Left ventricle myocardium inferior (tissue), 1 donor: ENCODE measurements at regions not wholly inside any gene's neighbourhood (a gene's known extent, or its start where the extent isn't known, plus 50 kb on each side); places are given as distances from the start of the nearest gene placed in this dataset. TPM values are rescaled to one million over a fixed set of nuclear protein-coding genes. Genes with fewer than 3 reads are reported as not detected.

ENCODE experiments used
- DNase-seq: peaks from one replicate; pipeline ENCODE4 v3.0.0-alpha.2; 2020
- H3K27ac ChIP-seq: fragments of 200-600 bp; replicated peaks from 2 replicates; pipeline ENCODE4 v1.8.0; 2021
- H3K27me3 ChIP-seq: fragments of 200-600 bp; 2 replicates; pipeline ENCODE4 v1.8.0; 2021; ENCODE audit warnings: low read depth
- H3K36me3 ChIP-seq: fragments of 200-600 bp; 2 replicates; pipeline ENCODE4 v1.8.0; 2021
- H3K4me1 ChIP-seq: fragments of 200-600 bp; 2 replicates; pipeline ENCODE4 v1.8.0; 2021
- H3K4me3 ChIP-seq: fragments of 200-600 bp; 2 replicates; pipeline ENCODE4 v1.8.0; 2021; ENCODE audit warnings: mild to moderate bottlenecking, moderate library complexity
- H3K9me3 ChIP-seq: fragments of 200-600 bp; replicated peaks from 2 replicates; pipeline ENCODE4 v1.8.0; 2021
- CTCF ChIP-seq: fragments of 200-600 bp; IDR thresholded peaks from 2 replicates; pipeline ENCODE4 v1.8.0; 2021; ENCODE audit warnings: antibody characterized with exemption, mild to moderate bottlenecking, borderline replicate concordance
- intact Hi-C: fragments of 100-400 bp; cut with micrococcal nuclease; formaldehyde crosslinking; loops from one replicate; pipeline ENCODE4 v1.11.0; 2022
- microRNA-seq: library from miRNA; unstranded; fragments of <30 nt; microRNA quantifications from one replicate; pipeline ENCODE4 v1.2.0, GENCODE V29; 2020
- donor health status: DM: no; HTN: yes; CAD: no; lungs with severe emphysema.

GRCh38 chr6:155509743-155510475 is 54.3 kb upstream of the NOX3 start:
- intact Hi-C loops = no loop called here
- Histone ChIP-seq H3K27ac (no peak overlapping the region), H3K4me1 (peaks cover 7% of the 10 kb centered on the region)

GRCh38 chr6:155505608-155505989 is 50.0 kb upstream of the NOX3 start:
- H3K27ac ChIP-seq = no peak overlapping the region

More at GRCh38 chr6:155509743-155510475, 54.3 kb upstream of the NOX3 start:
- DNase-seq = no peak
- H3K9me3 ChIP-seq = no peaks in the 10 kb centered on the region
- no peak for TF ChIP-seq CTCF
- H3K36me3 ChIP-seq = no peaks in the 10 kb centered on the region
- H3K4me3 ChIP-seq = no peak overlapping the region
- H3K27me3 ChIP-seq = no peaks in the 10 kb centered on the region

More at GRCh38 chr6:155505608-155505989, 50.0 kb upstream of the NOX3 start:
- H3K4me1 ChIP-seq = peaks cover 9% of the 10 kb centered on the region
- no peaks in the 10 kb centered on the region for H3K27me3 ChIP-seq
- no peaks in the 10 kb centered on the region for H3K36me3 ChIP-seq
- TF ChIP-seq CTCF = no peak
- DNase-seq = no peak
- peaks cover 10% of the 10 kb centered on the region for H3K9me3 ChIP-seq
- intact Hi-C loops = no loop called here
- no peak overlapping the region for H3K4me3 ChIP-seq

Small RNA genes lying in the stretch of these regions (microRNA-seq; reads per million reads assigned to microRNA genes)
- gene MIR1202 = not detected
